ENCODE measurements at regions not wholly inside any gene's neighbourhood (a gene's known extent, or its start where the extent isn't known, plus 50 kb on each side); places are given as distances from the start of the nearest gene placed in this dataset.

- no peaks in the 10 kb centered on the region for H3K27me3 ChIP-seq (ENCODE audit: control insufficient read depth, insufficient read depth, low read length)
- H3K4me3 ChIP-seq (ENCODE audit: low read depth, low read length) = no peak overlapping the region
- H3K36me3 ChIP-seq (ENCODE audit: control insufficient read depth, insufficient read depth, low read length) = no peaks in the 10 kb centered on the region
- TF ChIP-seq, protein P1, sequence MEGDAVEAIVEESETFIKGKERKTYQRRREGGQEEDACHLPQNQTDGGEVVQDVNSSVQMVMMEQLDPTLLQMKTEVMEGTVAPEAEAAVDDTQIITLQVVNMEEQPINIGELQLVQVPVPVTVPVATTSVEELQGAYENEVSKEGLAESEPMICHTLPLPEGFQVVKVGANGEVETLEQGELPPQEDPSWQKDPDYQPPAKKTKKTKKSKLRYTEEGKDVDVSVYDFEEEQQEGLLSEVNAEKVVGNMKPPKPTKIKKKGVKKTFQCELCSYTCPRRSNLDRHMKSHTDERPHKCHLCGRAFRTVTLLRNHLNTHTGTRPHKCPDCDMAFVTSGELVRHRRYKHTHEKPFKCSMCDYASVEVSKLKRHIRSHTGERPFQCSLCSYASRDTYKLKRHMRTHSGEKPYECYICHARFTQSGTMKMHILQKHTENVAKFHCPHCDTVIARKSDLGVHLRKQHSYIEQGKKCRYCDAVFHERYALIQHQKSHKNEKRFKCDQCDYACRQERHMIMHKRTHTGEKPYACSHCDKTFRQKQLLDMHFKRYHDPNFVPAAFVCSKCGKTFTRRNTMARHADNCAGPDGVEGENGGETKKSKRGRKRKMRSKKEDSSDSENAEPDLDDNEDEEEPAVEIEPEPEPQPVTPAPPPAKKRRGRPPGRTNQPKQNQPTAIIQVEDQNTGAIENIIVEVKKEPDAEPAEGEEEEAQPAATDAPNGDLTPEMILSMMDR (IDR thresholded peaks at IDR 0.05; ENCODE audit: insufficient read depth, low read length, poor library complexity, severe bottlenecking) = no peak
- DNase-seq (ENCODE audit: low read depth) = no peak
Observed at GRCh38 chr5:60183881-60184280, 290.4 kb upstream of the PDE4D start.

- no peaks in the 10 kb centered on the region for H3K36me3 ChIP-seq (ENCODE audit: control insufficient read depth, insufficient read depth, low read length)
- TF ChIP-seq, protein P1 (IDR thresholded peaks at IDR 0.05; ENCODE audit: insufficient read depth, low read length, poor library complexity, severe bottlenecking) = no peak
- DNase-seq (ENCODE audit: low read depth) = no peak
- no peaks in the 10 kb centered on the region for H3K27me3 ChIP-seq (ENCODE audit: control insufficient read depth, insufficient read depth, low read length)
- no peak overlapping the region for H3K4me3 ChIP-seq (ENCODE audit: low read depth, low read length)
Observed at GRCh38 chr5:60178101-60178500, 284.6 kb upstream of the PDE4D start.

GRCh38 chr5:60177596-60177995 is 284.1 kb upstream of the PDE4D start:
- no peaks in the 10 kb centered on the region for H3K36me3 ChIP-seq (ENCODE audit: control insufficient read depth, insufficient read depth, low read length)
- H3K27me3 ChIP-seq (ENCODE audit: control insufficient read depth, insufficient read depth, low read length) = no peaks in the 10 kb centered on the region
- DNase-seq (ENCODE audit: low read depth) = no peak
- no peak overlapping the region for H3K4me3 ChIP-seq (ENCODE audit: low read depth, low read length)
- TF ChIP-seq, protein P1 (IDR thresholded peaks at IDR 0.05; ENCODE audit: insufficient read depth, low read length, poor library complexity, severe bottlenecking) = no peak

DNA sequence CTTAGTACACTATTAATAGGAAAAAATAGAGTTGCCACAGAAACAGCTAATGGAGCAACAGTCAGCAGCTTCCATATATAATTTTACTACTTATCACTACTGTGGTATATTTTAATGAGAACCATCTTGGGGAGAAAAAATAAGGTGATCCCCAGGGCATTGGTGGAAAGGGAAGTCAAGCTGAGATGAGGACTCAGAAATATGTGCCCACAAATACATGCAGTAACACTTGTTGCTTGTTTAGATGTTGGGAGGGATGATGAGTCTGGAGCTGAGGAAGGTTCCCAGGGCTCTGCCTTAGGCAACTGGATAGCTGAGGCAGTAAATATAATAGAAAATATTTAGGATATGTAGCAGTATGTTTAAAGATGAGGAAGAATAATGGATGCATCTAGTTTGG is 280.1 kb upstream of the PDE4D start:
- TF ChIP-seq, protein P1 (IDR thresholded peaks at IDR 0.05; ENCODE audit: insufficient read depth, low read length, poor library complexity, severe bottlenecking) = no peak
- Histone ChIP-seq H3K4me3 (ENCODE audit: low read depth, low read length) (no peak overlapping the region), H3K36me3 (ENCODE audit: control insufficient read depth, insufficient read depth, low read length) (no peaks in the 10 kb centered on the region), H3K27me3 (ENCODE audit: control insufficient read depth, insufficient read depth, low read length) (no peaks in the 10 kb centered on the region)
- DNase-seq (ENCODE audit: low read depth) = no peak

DNA sequence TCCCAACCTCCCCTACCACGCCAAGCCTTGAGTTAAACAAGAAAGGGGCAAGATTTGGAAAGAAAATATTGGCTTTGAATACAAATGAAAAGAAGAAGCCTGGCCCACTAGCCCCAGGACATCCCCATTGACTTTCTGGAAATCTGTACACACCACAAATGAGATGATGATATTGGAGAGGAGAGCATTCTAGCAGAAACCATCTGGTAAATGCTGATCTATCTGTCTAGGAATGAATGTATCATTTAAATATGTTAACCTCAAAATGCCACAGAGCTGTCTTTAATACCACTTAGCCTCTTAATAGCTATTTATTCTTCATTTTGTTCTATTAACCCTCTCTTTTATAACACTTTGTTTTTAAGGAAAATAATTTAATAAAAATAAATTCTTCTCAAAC is 270.2 kb upstream of the PDE4D start:
- DNase-seq (ENCODE audit: low read depth) = no peak
- TF ChIP-seq, protein P1 (IDR thresholded peaks at IDR 0.05; ENCODE audit: insufficient read depth, low read length, poor library complexity, severe bottlenecking) = no peak
- no peaks in the 10 kb centered on the region for H3K36me3 ChIP-seq (ENCODE audit: control insufficient read depth, insufficient read depth, low read length)

GRCh38 chr5:60162441-60162840 is 268.9 kb upstream of the PDE4D start:
- no peaks in the 10 kb centered on the region for H3K27me3 ChIP-seq (ENCODE audit: control insufficient read depth, insufficient read depth, low read length)
- TF ChIP-seq, protein P1 (IDR thresholded peaks at IDR 0.05; ENCODE audit: insufficient read depth, low read length, poor library complexity, severe bottlenecking) = no peak
- H3K4me3 ChIP-seq (ENCODE audit: low read depth, low read length) = no peak overlapping the region
- DNase-seq (ENCODE audit: low read depth) = no peak
- no peaks in the 10 kb centered on the region for H3K36me3 ChIP-seq (ENCODE audit: control insufficient read depth, insufficient read depth, low read length)

More for the DNA sequence above, 270.2 kb upstream of the PDE4D start:
- H3K4me3 ChIP-seq (ENCODE audit: low read depth, low read length) = no peak overlapping the region
- no peaks in the 10 kb centered on the region for H3K27me3 ChIP-seq (ENCODE audit: control insufficient read depth, insufficient read depth, low read length)

All from kidney epithelial cell (primary cell).